OCI-LY1 (cell line): ENCODE measurements at regions not wholly inside any gene's neighbourhood (a gene's known extent, or its start where the extent isn't known, plus 50 kb on each side); places are given as distances from the start of the nearest gene placed in this dataset.

Source experiments
- H2AFZ ChIP-seq: fragments of 200-600 bp; sonication (generic), shearing (Covaris generic); 2 replicates; pipeline ENCODE4 v1.6.0; 2014; ENCODE audit warnings: antibody characterized with exemption, mild to moderate bottlenecking, low read length
- H3F3A ChIP-seq: fragments of 200-600 bp; sonication (generic), shearing (Covaris generic); 2 replicates; pipeline ENCODE4 v1.6.0; 2014; ENCODE audit warnings: mild to moderate bottlenecking, antibody characterized with exemption, low read length, moderate library complexity; ENCODE audit not compliant: insufficient read depth
- H3K27ac ChIP-seq: fragments of 200-600 bp; sonication (generic); 2 replicates; pipeline ENCODE4 v1.5.1; 2014; ENCODE audit warnings: low read length, mixed run types, mild to moderate bottlenecking, low read depth; ENCODE audit not compliant: poor library complexity, severe bottlenecking
- H3K27me3 ChIP-seq: fragments of 200-600 bp; sonication (generic); 2 replicates; pipeline ENCODE4 v1.6.0; 2014; ENCODE audit warnings: antibody characterized with exemption, mild to moderate bottlenecking, low read length, moderate library complexity; ENCODE audit not compliant: insufficient read depth
- H3K36me3 ChIP-seq: fragments of 200-600 bp; sonication (generic); 2 replicates; pipeline ENCODE4 v1.6.1; 2014; ENCODE audit warnings: mild to moderate bottlenecking, antibody characterized with exemption, low read length, moderate library complexity, mixed read lengths; ENCODE audit not compliant: insufficient read depth
- H3K4me1 ChIP-seq: fragments of 200-600 bp; sonication (generic); 2 replicates; pipeline ENCODE4 v1.5.1; 2014; ENCODE audit warnings: mild to moderate bottlenecking, low read length, moderate library complexity; ENCODE audit not compliant: insufficient read depth, severe bottlenecking
- H3K4me2 ChIP-seq: fragments of 200-600 bp; sonication (generic), shearing (Covaris generic); 2 replicates; pipeline ENCODE4 v1.6.1; 2014; ENCODE audit warnings: low read length
- H3K4me3 ChIP-seq: fragments of 200-600 bp; sonication (generic); 2 replicates; pipeline ENCODE4 v1.5.1; 2014; ENCODE audit warnings: low read length, low read depth, mild to moderate bottlenecking, mixed read lengths; ENCODE audit not compliant: poor library complexity, severe bottlenecking
- H3K79me2 ChIP-seq: fragments of 200-600 bp; shearing (Covaris generic); 2 replicates; pipeline ENCODE4 v1.6.1; 2016; ENCODE audit warnings: mixed run types, low read length, mixed read lengths; ENCODE audit not compliant: insufficient read depth
- H3K9ac ChIP-seq: fragments of 200-600 bp; sonication (generic), shearing (Covaris generic); 2 replicates; pipeline ENCODE4 v1.6.1; 2014; ENCODE audit warnings: mild to moderate bottlenecking, low read length, mixed read lengths
- H3K9me2 ChIP-seq: fragments of 200-600 bp; sonication (generic), shearing (Covaris generic); 2 replicates; pipeline ENCODE4 v1.6.1; 2014; ENCODE audit warnings: low read depth, mild to moderate bottlenecking, low read length, mixed read lengths
- H3K9me3 ChIP-seq: fragments of 200-600 bp; shearing (Covaris generic); 2 replicates; pipeline ENCODE4 v1.6.1; 2014; ENCODE audit warnings: low read length, mixed read lengths
- H4K20me1 ChIP-seq: fragments of 200-600 bp; sonication (generic), shearing (Covaris generic); 2 replicates; pipeline ENCODE4 v1.6.0; 2016; ENCODE audit warnings: mild to moderate bottlenecking, low read length; ENCODE audit not compliant: insufficient read depth
- EZH2 ChIP-seq: fragments of 200-600 bp; sonication (generic), shearing (Covaris generic); IDR thresholded peaks from 2 replicates; pipeline ENCODE4 v1.8.0; 2017; ENCODE audit warnings: borderline replicate concordance, mixed run types, mild to moderate bottlenecking, antibody characterized with exemption, low read length, moderate library complexity, mixed read lengths
- TF ChIP-seq, protein P1 (sequence below): fragments of 200-600 bp; sonication (generic), shearing (Covaris generic); IDR thresholded peaks from 2 replicates; pipeline ENCODE4 v1.5.1; 2017; ENCODE audit warnings: mild to moderate bottlenecking, antibody characterized with exemption, low read length, moderate library complexity, mixed read lengths

DNA sequence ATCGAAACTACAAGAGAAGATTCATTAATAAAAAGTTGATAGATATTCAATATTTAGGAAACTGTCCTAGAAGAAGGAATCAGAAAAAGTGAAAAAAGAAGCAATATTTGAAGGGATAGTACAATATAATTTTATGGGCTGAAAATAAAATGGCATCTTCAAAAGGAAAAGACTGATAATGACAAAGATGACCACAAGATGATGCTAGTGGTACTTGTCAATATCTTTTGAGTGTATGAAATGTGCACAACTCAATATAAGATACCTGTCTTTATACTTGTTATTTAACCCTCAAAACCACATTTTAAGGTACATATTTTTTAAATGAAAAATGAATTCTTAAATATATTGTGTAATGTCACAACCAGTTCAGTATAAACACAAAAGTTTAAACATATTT is 1059.6 kb upstream of the RAG2 start:
- H3K27ac ChIP-seq = no peak overlapping the region
- no peaks in the 10 kb centered on the region for H3K27me3 ChIP-seq
- H2AFZ ChIP-seq = no peak overlapping the region
- H3F3A ChIP-seq = no peaks in the 10 kb centered on the region
- H3K79me2 ChIP-seq = no peaks in the 10 kb centered on the region
- H4K20me1 ChIP-seq = no peaks in the 10 kb centered on the region
- no peak overlapping the region for H3K9ac ChIP-seq
- no peaks in the 10 kb centered on the region for H3K9me3 ChIP-seq
- H3K4me1 ChIP-seq = no peaks in the 10 kb centered on the region
- no peaks in the 10 kb centered on the region for H3K9me2 ChIP-seq
- no peak overlapping the region for H3K4me2 ChIP-seq
- H3K4me3 ChIP-seq = no peak overlapping the region
- TF ChIP-seq, protein P1, sequence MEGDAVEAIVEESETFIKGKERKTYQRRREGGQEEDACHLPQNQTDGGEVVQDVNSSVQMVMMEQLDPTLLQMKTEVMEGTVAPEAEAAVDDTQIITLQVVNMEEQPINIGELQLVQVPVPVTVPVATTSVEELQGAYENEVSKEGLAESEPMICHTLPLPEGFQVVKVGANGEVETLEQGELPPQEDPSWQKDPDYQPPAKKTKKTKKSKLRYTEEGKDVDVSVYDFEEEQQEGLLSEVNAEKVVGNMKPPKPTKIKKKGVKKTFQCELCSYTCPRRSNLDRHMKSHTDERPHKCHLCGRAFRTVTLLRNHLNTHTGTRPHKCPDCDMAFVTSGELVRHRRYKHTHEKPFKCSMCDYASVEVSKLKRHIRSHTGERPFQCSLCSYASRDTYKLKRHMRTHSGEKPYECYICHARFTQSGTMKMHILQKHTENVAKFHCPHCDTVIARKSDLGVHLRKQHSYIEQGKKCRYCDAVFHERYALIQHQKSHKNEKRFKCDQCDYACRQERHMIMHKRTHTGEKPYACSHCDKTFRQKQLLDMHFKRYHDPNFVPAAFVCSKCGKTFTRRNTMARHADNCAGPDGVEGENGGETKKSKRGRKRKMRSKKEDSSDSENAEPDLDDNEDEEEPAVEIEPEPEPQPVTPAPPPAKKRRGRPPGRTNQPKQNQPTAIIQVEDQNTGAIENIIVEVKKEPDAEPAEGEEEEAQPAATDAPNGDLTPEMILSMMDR = peak; percentile 22; the same call in 1 of the 2 replicates
- no peak for TF ChIP-seq EZH2
- no peaks in the 10 kb centered on the region for H3K36me3 ChIP-seq

DNA sequence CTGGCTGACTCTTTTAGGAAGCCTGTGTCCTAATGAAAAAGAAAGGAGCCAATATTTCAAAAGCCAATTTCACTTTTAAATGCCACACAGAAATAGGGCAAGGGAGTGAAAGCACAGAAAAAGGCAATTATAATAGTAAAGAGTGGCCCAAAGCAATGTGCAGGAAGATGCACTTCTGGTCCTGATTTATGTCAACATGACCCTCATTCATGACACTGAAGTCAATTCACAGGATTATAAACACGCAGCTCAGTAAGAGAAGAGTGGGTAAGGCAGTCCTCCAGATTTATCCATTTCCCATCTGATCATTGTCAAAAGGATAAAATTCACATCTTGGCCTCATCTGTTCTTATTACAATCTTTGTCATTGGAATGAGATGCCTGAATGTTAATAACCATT is 1049.7 kb upstream of the RAG2 start:
- Histone ChIP-seq H3K4me1 (no peaks in the 10 kb centered on the region), H3K4me2 (no peak overlapping the region), H4K20me1 (no peaks in the 10 kb centered on the region), H3K27me3 (no peaks in the 10 kb centered on the region), H2AFZ (no peak overlapping the region), H3F3A (no peaks in the 10 kb centered on the region), H3K9ac (no peak overlapping the region), H3K36me3 (no peaks in the 10 kb centered on the region), H3K9me3 (no peaks in the 10 kb centered on the region), H3K79me2 (no peaks in the 10 kb centered on the region), H3K4me3 (no peak overlapping the region), H3K9me2 (no peaks in the 10 kb centered on the region), H3K27ac (no peak overlapping the region)
- TF ChIP-seq, protein P1 = no peak
- no peak for TF ChIP-seq EZH2

DNA sequence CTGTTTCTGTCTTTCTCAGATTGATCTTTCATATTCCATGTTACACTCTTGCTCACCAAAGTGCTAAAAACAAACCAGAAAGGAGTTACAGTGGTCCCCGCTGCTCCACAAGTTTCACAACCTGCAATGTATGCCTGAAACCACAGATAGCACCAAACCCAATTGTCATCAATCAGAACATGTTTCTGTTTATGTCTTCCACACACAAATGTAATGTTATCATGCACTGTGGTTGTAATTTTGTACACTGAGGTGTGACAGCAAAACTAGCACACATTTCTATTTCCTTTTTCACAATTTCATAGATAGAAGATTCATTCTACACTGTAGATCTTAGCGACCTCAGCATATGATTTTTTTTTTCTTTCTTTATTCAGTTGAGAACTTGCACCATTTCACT is 1045.9 kb upstream of the RAG2 start:
- H3K36me3 ChIP-seq = no peaks in the 10 kb centered on the region
- no peak overlapping the region for H3K27ac ChIP-seq
- H3K9me3 ChIP-seq = no peaks in the 10 kb centered on the region
- no peaks in the 10 kb centered on the region for H3K79me2 ChIP-seq
- no peaks in the 10 kb centered on the region for H4K20me1 ChIP-seq
- no peaks in the 10 kb centered on the region for H3K4me1 ChIP-seq
- no peak overlapping the region for H3K4me2 ChIP-seq
- no peak overlapping the region for H3K4me3 ChIP-seq
- no peaks in the 10 kb centered on the region for H3K9me2 ChIP-seq
- no peak overlapping the region for H3K9ac ChIP-seq
- no peaks in the 10 kb centered on the region for H3K27me3 ChIP-seq
- no peaks in the 10 kb centered on the region for H3F3A ChIP-seq
- no peak overlapping the region for H2AFZ ChIP-seq
- TF ChIP-seq, protein P1 = no peak
- TF ChIP-seq EZH2 = no peak
